ENCODE measurements at regions not wholly inside any gene's neighbourhood (a gene's known extent, or its start where the extent isn't known, plus 50 kb on each side); places are given as distances from the start of the nearest gene placed in this dataset.
"Not testable (repeated sequence)": the region's sequence is repeated elsewhere in the genome, so short reads cannot be mapped to it uniquely, and the experiment has no call there.

DNA sequence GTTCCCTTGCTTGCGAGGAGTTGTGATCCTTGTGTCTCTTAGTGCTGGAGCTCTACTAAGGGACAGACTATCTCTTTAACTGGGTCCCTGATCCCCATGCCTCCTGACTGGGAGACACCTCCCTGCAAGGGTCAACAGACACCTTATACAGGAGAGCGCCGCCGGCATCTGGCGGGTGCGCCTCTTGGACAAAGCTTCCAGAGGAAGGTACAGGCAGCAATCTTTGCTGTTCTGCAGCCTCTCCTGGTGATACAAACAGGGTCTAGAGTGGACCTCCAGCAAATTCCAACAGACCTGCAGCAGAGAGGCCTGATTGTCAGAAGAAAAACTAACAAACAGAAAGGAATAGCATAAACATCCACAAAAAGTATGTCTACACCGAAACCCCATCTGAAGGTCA is 115.6 kb upstream of the ITM2A start:
- H3K4me3 ChIP-seq = no peak overlapping the region
- H3K27ac ChIP-seq = no peak overlapping the region
- intact Hi-C loops (cut with DNase I) = no loop called here
- H3K9me3 ChIP-seq = no peaks in the 10 kb centered on the region
- H3K36me3 ChIP-seq = no peaks in the 10 kb centered on the region
- no peaks in the 10 kb centered on the region for H3K27me3 ChIP-seq
- ATAC-seq (no peak), DNase-seq (no peak)
- 54% methylated on average over 2 of the region's 7 CpGs for whole genome bisulfite sequencing (ENCODE audit: insufficient coverage, low coverage, low lambda C conversion rate, missing lambda C conversion rate)
- TF ChIP-seq POLR2A (IDR thresholded peaks at IDR 0.05) = no peak
- TF ChIP-seq, protein P1, sequence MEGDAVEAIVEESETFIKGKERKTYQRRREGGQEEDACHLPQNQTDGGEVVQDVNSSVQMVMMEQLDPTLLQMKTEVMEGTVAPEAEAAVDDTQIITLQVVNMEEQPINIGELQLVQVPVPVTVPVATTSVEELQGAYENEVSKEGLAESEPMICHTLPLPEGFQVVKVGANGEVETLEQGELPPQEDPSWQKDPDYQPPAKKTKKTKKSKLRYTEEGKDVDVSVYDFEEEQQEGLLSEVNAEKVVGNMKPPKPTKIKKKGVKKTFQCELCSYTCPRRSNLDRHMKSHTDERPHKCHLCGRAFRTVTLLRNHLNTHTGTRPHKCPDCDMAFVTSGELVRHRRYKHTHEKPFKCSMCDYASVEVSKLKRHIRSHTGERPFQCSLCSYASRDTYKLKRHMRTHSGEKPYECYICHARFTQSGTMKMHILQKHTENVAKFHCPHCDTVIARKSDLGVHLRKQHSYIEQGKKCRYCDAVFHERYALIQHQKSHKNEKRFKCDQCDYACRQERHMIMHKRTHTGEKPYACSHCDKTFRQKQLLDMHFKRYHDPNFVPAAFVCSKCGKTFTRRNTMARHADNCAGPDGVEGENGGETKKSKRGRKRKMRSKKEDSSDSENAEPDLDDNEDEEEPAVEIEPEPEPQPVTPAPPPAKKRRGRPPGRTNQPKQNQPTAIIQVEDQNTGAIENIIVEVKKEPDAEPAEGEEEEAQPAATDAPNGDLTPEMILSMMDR (IDR thresholded peaks at IDR 0.05) = no peak
- H3K4me1 ChIP-seq = no peaks in the 10 kb centered on the region

DNA sequence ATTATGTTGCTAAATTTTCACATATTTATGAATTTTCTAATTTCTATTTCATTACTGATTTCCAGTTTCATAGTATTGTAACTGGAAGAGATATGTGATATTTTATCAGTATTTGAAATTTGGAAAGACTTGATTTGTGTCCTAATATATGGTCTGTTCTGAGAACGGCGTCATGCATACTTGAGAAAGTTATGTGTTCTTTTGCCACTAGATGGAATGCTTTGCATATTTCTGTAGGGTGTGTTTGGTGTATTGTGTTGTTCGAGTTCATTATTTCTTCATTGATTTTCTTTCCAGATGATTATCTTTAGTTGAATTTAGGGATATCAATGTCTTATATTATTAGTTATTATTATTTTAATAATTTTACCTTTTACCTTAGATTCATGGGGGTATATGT is 110.6 kb upstream of the ITM2A start:
- Histone ChIP-seq H3K27me3 (no peaks in the 10 kb centered on the region), H3K36me3 (no peaks in the 10 kb centered on the region), H3K27ac (no peak overlapping the region), H3K4me1 (no peaks in the 10 kb centered on the region), H3K4me3 (no peak overlapping the region), H3K9me3 (no peaks in the 10 kb centered on the region)
- intact Hi-C loops (cut with DNase I) = no loop called here
- DNase-seq (no peak), ATAC-seq (no peak)
- TF ChIP-seq, protein P1 (IDR thresholded peaks at IDR 0.05) = no peak
- TF ChIP-seq POLR2A (IDR thresholded peaks at IDR 0.05) = no peak
- WGBS (ENCODE audit: insufficient coverage, low coverage, low lambda C conversion rate, missing lambda C conversion rate) = 58% methylated on average over 3 of the region's 3 CpGs

DNA sequence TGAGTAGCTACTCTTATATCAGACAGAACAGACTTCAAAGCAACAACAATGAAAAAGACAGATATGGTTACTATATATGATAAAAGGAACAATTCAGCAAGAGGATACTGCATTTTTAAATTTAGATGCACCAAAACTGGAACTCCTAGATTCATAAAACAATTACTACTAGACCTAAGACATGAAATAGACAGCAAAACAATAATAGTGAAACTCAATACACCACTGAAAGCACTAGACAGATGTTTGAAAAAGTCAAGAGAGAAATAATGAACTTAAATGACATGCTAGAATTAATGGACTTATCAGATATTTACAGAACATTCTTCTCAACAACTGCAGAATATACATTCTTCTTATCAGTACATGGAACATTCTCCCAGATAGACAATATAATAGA is 99.5 kb upstream of the ITM2A start:
- Histone ChIP-seq H3K27me3 (peaks cover 0 to 5% of the 10 kb centered on the region in 2 donors), H3K27ac (no peak overlapping the region), H3K36me3 (no peaks in the 10 kb centered on the region), H3K4me3 (no peak overlapping the region), H3K9me3 (no peaks in the 10 kb centered on the region), H3K4me1 (no peaks in the 10 kb centered on the region)
- DNase-seq = no peak
- no peak for ATAC-seq
- intact Hi-C loops (cut with DNase I) = no loop called here
- TF ChIP-seq, protein P1 (IDR thresholded peaks at IDR 0.05) = no peak
- TF ChIP-seq POLR2A (IDR thresholded peaks at IDR 0.05) = no peak

DNA sequence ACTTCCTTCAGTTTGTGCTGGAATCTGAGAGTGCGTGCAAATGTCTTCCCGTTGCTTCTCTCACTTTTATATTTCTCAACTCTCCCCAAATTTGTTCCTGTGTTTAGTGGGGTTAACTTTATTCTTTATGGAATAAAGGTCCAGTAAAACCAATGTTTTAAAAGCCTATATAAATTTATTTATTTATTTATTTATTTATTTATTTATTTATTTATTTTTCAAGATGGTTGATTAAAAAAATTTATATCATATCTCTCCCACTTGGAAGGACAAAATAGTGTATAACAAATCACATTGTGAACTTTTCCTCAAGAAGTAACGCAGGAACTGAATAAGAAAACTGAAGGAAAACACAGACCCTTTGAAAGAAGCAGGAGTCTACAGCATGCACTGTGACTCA is 95.3 kb upstream of the ITM2A start:
- no peak overlapping the region for H3K27ac ChIP-seq
- peaks cover 0 to 5% of the 10 kb centered on the region in 2 donors for H3K27me3 ChIP-seq
- intact Hi-C loops (cut with DNase I) = no loop called here
- H3K4me3 ChIP-seq = no peak overlapping the region
- ATAC-seq (no peak), DNase-seq (no peak)
- no peak for TF ChIP-seq POLR2A (IDR thresholded peaks at IDR 0.05)
- TF ChIP-seq, protein P1 (IDR thresholded peaks at IDR 0.05) = no peak
- no peaks in the 10 kb centered on the region for H3K36me3 ChIP-seq
- no peaks in the 10 kb centered on the region for H3K4me1 ChIP-seq
- WGBS (ENCODE audit: insufficient coverage, low coverage, low lambda C conversion rate, missing lambda C conversion rate) = 86% methylated on average over 3 of the region's 3 CpGs
- no peaks in the 10 kb centered on the region for H3K9me3 ChIP-seq

DNA sequence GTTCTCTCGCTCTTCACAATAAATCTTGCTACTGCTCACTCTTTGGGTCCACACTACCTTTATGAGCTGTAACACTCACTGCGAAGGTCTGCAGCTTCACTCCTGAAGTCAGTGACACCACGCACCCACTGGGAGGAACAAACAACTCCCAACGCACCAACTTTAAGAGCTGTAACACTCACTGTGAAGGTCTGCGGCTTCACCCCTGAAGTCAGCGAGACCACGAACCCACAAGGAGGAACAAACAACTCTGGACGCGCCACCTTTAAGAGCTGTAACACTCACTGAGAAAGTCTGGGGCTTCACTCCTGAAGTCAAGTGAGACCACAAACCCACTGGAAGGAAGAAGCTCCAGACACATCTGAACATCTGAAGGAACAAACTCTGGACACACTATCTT is 89.5 kb upstream of the ITM2A start:
- intact Hi-C loops (cut with DNase I); H3K4me1 ChIP-seq; H3K9me3 ChIP-seq; ATAC-seq; DNase-seq; H3K4me3 ChIP-seq; H3K36me3 ChIP-seq; H3K27ac ChIP-seq; H3K27me3 ChIP-seq: not testable (repeated sequence)
- WGBS (ENCODE audit: insufficient coverage, low coverage, low lambda C conversion rate, missing lambda C conversion rate) = 56% methylated on average over 4 of the region's 9 CpGs

All from right lobe of liver (tissue), 6 donors.